DOHH2 (cell line): ENCODE measurements at regions not wholly inside any gene's neighbourhood (a gene's known extent, or its start where the extent isn't known, plus 50 kb on each side); places are given as distances from the start of the nearest gene placed in this dataset.

ENCODE experiments used
- H3F3A ChIP-seq: fragments of 200-600 bp; sonication (generic), shearing (Covaris generic); 2 replicates; pipeline ENCODE4 v1.6.0; 2016; ENCODE audit warnings: antibody characterized with exemption, mild to moderate bottlenecking; ENCODE audit not compliant: control insufficient read depth, insufficient read depth
- H3K27ac ChIP-seq: fragments of 200-600 bp; sonication (generic); 2 replicates; pipeline ENCODE4 v1.5.1; 2014; ENCODE audit warnings: low read depth, mild to moderate bottlenecking, low read length, moderate library complexity
- H3K27me3 ChIP-seq: fragments of 200-600 bp; sonication (generic); 2 replicates; pipeline ENCODE4 v1.6.1; 2014; ENCODE audit warnings: mild to moderate bottlenecking, low read length, mixed read lengths; ENCODE audit not compliant: control insufficient read depth
- H3K36me3 ChIP-seq: fragments of 200-600 bp; sonication (generic); 2 replicates; pipeline ENCODE4 v1.6.1; 2014; ENCODE audit warnings: mild to moderate bottlenecking, low read length, moderate library complexity, mixed read lengths; ENCODE audit not compliant: control insufficient read depth
- H3K4me1 ChIP-seq: fragments of 200-600 bp; sonication (generic); 2 replicates; pipeline ENCODE4 v1.6.1; 2014; ENCODE audit warnings: mild to moderate bottlenecking, low read length, mixed read lengths; ENCODE audit not compliant: control insufficient read depth
- H3K4me2 ChIP-seq: fragments of 200-600 bp; sonication (generic); 2 replicates; pipeline ENCODE4 v1.6.0; 2014; ENCODE audit warnings: mild to moderate bottlenecking, low read length, moderate library complexity
- H3K4me3 ChIP-seq: fragments of 200-600 bp; sonication (generic); 2 replicates; pipeline ENCODE4 v1.5.1; 2014; ENCODE audit warnings: mild to moderate bottlenecking, low read length, mixed read lengths
- H3K79me2 ChIP-seq: fragments of 200-600 bp; sonication (generic); 2 replicates; pipeline ENCODE4 v1.6.1; 2014; ENCODE audit warnings: mild to moderate bottlenecking, low read length, mixed read lengths; ENCODE audit not compliant: control insufficient read depth
- H3K9me2 ChIP-seq: fragments of 200-600 bp; sonication (generic); replicated peaks from 2 replicates; pipeline ENCODE4 v1.6.1; 2014; ENCODE audit warnings: mild to moderate bottlenecking, low read length, mixed read lengths; ENCODE audit not compliant: control insufficient read depth
- H3K9me3 ChIP-seq: fragments of 200-600 bp; sonication (generic); 2 replicates; pipeline ENCODE4 v1.6.1; 2014; ENCODE audit warnings: antibody characterized with exemption, low read length, mixed read lengths; ENCODE audit not compliant: control insufficient read depth, insufficient read depth
- H4K20me1 ChIP-seq: fragments of 200-600 bp; sonication (generic); 2 replicates; pipeline ENCODE4 v1.6.0; 2014; ENCODE audit warnings: low read depth, mild to moderate bottlenecking, antibody characterized with exemption, low read length, moderate library complexity; ENCODE audit not compliant: control insufficient read depth, insufficient read depth
- EZH2phosphoT487 ChIP-seq: fragments of 200-600 bp; sonication (generic); IDR thresholded peaks from 2 replicates; pipeline ENCODE4 v1.6.1; 2017; ENCODE audit warnings: borderline replicate concordance, mild to moderate bottlenecking, antibody characterized with exemption, low read length, moderate library complexity, mixed read lengths
- TF ChIP-seq, protein P1 (sequence below): fragments of 200-600 bp; sonication (generic); IDR thresholded peaks from one replicate; pipeline ENCODE4 v1.5.1; 2014; ENCODE audit warnings: antibody characterized with exemption, mild to moderate bottlenecking, low read depth, low read length; ENCODE audit not compliant: poor library complexity, severe bottlenecking

DNA sequence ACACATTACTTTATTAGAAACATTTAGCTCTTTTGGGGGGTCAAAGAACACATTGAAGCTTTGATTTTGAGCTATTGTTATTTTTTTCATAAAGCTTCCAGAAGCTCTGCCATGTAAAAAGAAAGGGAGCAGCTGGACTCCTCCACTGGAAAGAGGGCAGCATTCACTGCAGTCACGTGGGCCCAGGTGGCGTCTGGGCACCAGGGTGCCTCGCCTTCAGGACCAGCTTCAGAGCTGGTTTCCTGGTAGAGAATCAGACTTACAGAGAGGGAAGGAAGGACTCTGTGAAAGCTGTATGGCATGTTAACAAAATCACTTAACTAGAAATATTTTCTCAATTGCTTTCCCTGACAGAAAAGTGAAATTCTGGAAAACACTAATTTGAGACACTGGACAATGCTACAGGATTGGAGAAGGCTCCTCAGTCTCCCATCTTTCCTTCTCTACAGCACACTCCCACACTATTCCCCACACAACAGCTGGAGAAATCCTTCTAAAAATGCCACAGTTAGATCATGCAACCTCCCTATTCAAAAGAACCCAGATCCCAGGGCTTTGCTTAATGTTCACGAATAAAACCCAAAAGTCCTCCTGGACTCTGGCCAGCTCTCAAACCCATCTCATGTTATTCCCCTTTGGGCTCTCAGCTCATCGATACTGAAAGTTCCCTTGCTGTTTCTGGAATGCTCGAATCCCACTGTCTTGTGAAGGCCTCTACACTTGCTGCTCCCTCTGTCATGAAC is 83.2 kb downstream of the NFKBIZ start:
- H3K9me3 ChIP-seq, result 0 out of 2 replicates have a peak, but pooled peaks cover 3% of the 10 kb centered on the region
- TF ChIP-seq, protein P1, sequence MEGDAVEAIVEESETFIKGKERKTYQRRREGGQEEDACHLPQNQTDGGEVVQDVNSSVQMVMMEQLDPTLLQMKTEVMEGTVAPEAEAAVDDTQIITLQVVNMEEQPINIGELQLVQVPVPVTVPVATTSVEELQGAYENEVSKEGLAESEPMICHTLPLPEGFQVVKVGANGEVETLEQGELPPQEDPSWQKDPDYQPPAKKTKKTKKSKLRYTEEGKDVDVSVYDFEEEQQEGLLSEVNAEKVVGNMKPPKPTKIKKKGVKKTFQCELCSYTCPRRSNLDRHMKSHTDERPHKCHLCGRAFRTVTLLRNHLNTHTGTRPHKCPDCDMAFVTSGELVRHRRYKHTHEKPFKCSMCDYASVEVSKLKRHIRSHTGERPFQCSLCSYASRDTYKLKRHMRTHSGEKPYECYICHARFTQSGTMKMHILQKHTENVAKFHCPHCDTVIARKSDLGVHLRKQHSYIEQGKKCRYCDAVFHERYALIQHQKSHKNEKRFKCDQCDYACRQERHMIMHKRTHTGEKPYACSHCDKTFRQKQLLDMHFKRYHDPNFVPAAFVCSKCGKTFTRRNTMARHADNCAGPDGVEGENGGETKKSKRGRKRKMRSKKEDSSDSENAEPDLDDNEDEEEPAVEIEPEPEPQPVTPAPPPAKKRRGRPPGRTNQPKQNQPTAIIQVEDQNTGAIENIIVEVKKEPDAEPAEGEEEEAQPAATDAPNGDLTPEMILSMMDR, result no peak
- peaks cover 27% of the 10 kb centered on the region for H3K4me1 ChIP-seq
- no peaks in the 10 kb centered on the region for H3K27me3 ChIP-seq
- H3K9me2 ChIP-seq, result no peaks in the 10 kb centered on the region
- H3K79me2 ChIP-seq, result no peaks in the 10 kb centered on the region
- peaks cover 3% of the 10 kb centered on the region; the same call in 1 of the 2 replicates for H3F3A ChIP-seq
- no peaks in the 10 kb centered on the region for H4K20me1 ChIP-seq
- no peak overlapping the region for H3K27ac ChIP-seq
- H3K4me2 ChIP-seq, result no peak overlapping the region
- H3K4me3 ChIP-seq, result no peak overlapping the region
- peaks cover 5% of the 10 kb centered on the region; the same call in 1 of the 2 replicates for H3K36me3 ChIP-seq

DNA sequence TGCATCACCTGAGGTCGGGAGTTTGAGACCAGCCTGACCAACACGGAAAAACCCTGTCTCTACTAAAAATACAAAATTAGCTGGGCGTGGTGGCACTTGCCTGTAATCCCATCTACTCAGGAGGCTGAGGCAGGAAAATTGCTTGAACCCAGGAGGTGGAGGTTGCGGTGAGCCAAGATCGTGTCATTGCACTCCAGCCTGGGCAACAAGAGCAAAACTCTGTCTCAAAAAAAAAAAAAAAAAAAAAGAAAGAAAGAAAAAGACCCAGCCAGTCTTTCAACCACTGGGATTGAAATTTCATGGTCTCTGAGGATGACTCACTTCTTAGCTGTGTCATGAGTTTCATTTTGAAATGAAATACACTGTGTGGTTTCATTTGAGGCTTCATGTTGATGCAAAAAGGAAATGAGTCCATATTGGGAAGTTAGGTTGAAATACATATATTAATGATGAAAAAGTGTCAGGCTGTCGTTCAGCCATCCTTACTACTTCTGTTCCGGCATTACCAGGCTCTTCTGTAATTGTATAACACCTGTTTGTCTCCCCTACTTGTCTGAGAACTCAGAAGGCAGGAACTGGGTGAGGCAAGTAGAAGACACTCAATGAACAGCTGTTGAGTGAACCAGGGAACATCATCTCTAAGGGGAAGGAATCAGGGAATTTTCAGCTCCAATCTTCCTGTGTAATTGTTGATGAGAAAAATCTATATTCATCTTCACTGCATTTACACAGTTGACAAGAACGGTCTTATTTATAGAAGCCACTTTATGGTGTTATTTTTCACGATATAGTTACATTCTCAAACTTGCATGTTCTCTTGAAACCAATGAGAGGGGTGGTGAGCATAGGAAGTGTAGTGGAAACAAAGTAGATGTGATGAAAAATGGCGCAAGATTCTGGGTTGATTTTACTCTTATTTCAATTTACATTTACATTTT is 87.4 kb downstream of the NFKBIZ start:
- Histone ChIP-seq H3K27ac (peak overlapping the region; percentile 44), H3K27me3 (no peaks in the 10 kb centered on the region), H3K4me2 (peak overlapping the region; percentile 62), H3K9me3 (0 out of 2 replicates have a peak, but pooled peaks cover 3% of the 10 kb centered on the region), H3K36me3 (peaks cover 11% of the 10 kb centered on the region), H3K79me2 (no peaks in the 10 kb centered on the region), H3K4me3 (peak overlapping the region; percentile 33), H3K4me1 (peaks cover 65% of the 10 kb centered on the region), H3F3A (peaks cover 3% of the 10 kb centered on the region; the same call in 1 of the 2 replicates), H4K20me1 (no peaks in the 10 kb centered on the region), H3K9me2 (no peaks in the 10 kb centered on the region)
- no peak for TF ChIP-seq EZH2phosphoT487
- TF ChIP-seq, protein P1, result no peak

DNA sequence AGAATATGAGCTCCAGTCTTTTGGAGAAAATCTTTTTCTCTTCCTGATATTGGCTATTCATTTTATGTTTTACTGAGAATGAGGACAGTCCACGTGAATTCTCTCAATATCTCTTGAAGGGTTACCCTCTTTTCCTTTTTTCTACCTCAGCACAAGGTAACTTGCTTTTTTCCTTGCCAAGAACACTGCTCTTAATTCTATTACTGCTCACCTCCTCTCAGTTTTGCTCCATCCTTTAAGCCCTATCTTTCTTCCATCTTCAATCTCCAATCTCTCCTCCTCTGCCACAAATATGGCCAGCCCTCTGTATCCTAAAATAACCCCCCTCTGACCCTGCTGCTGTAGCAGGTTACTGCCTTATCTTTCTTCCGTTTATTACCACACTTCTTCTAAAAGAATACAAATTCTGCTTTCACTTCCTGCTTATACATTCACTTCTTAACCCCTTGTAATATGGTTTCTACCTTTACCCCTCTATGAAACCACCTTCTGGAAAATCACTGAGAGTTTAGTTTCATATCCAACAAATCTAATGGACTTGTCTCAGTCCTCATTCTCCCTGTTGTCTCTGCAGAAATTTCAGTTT is 89.0 kb downstream of the NFKBIZ start:
- Histone ChIP-seq H3K36me3 (peaks cover 11% of the 10 kb centered on the region), H3K27ac (peak overlapping the region; percentile 57), H3K9me3 (0 out of 2 replicates have a peak, but pooled peaks cover 3% of the 10 kb centered on the region), H3K9me2 (no peaks in the 10 kb centered on the region), H3K27me3 (no peaks in the 10 kb centered on the region), H3K4me1 (peaks cover 82% of the 10 kb centered on the region), H4K20me1 (no peaks in the 10 kb centered on the region), H3K4me2 (peak overlapping the region; percentile 60), H3K4me3 (peak overlapping the region; percentile 51), H3F3A (no peaks in the 10 kb centered on the region; the same call in 1 of the 2 replicates), H3K79me2 (no peaks in the 10 kb centered on the region)
- TF ChIP-seq, protein P1, result no peak
- TF ChIP-seq EZH2phosphoT487, result no peak
